ENCODE measurements at regions not wholly inside any gene's neighbourhood (a gene's known extent, or its start where the extent isn't known, plus 50 kb on each side); places are given as distances from the start of the nearest gene placed in this dataset.

DNA sequence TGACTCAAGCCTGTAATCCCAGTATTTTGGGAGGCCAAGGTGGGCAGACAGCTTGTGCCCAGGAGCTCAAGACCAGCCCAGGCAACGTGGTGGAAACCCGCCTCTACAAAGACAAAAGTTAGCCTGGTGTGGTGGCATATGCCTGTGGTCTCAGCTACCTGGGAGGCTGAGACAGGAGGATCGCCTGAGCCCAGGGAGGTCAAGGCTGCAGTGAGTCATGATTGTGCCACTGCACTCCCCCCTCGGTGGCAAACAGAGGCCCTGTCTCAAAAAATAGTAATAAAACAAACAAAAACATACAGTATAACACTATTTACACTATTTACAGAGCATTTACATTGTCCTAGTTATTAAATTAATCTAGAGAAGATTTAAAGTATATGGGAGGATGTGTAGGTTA is 56.0 kb upstream of the PIM1 start:
- Histone ChIP-seq H3K9ac (ENCODE audit: low read depth, low read length) (no peak overlapping the region), H3K9me3 (ENCODE audit: control insufficient read depth, insufficient read depth, low read length) (no peaks in the 10 kb centered on the region), H3K4me1 (ENCODE audit: insufficient read depth, low read length) (no peaks in the 10 kb centered on the region; the same call in 1 of the 2 replicates), H3K36me3 (ENCODE audit: insufficient read depth, low read length) (peaks cover 4% of the 10 kb centered on the region; the same call in 1 of the 2 replicates)

DNA sequence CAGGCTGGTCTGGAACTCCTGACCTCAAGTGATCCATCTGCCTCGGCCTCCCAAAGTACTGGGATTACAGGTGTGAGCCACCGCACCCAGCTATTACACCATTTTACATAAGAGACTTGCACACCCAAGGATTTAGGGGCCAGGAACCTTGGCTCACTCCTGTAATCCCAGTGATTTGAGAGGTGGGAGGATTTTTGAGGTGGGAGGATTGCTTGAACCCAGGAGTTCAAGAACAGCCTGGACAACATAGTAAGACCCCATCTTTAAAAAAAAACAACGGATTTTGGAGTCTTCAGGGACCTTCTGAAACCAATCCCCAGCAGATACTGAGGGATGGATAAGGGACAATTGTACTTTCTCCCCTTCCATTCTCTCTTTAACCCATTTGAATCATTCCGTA is 55.3 kb upstream of the PIM1 start:
- Histone ChIP-seq H3K9me3 (ENCODE audit: control insufficient read depth, insufficient read depth, low read length) (no peaks in the 10 kb centered on the region), H3K36me3 (ENCODE audit: insufficient read depth, low read length) (peaks cover 4% of the 10 kb centered on the region; the same call in 1 of the 2 replicates)

DNA sequence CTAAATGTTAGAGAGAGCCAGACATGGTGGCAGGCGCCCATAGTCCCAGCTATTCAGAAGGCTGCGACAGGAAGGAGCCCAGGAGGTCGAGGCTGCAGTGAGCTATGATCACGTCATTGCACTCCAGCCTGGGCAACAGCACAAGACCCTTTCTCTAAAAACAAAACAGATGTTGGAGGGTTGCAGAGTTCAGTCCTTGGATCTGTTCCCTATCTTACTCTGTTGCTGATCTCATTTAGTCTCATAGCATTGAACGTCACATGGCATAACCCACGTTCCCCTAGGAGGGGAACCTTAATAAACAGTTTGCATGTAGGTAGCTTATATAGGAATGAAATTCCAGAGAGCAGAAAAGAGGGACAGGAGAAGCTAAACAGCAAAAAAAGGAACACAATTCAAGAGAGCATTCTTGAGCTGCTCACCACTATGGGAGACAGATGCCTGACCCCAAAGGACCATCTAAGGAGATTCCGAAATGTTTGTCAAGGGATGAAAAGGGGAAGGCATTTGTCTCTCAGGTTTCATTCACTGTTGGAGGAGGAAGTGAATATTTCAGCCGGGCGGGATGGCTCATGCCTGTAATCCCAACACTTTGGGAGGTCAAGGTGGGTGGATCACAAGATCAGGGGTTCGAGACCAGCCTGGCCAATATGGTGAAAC is 54.6 kb upstream of the PIM1 start:
- peaks cover 4% of the 10 kb centered on the region; the same call in 1 of the 2 replicates for H3K36me3 ChIP-seq (ENCODE audit: insufficient read depth, low read length)
- H3K9ac ChIP-seq (ENCODE audit: low read depth, low read length): no peak overlapping the region
- H3K4me1 ChIP-seq (ENCODE audit: insufficient read depth, low read length): no peaks in the 10 kb centered on the region; the same call in 1 of the 2 replicates
- H3K9me3 ChIP-seq (ENCODE audit: control insufficient read depth, insufficient read depth, low read length): no peaks in the 10 kb centered on the region

More for the DNA sequence above, 55.3 kb upstream of the PIM1 start:
- H3K9ac ChIP-seq (ENCODE audit: low read depth, low read length): no peak overlapping the region
- H3K4me1 ChIP-seq (ENCODE audit: insufficient read depth, low read length): no peaks in the 10 kb centered on the region; the same call in 1 of the 2 replicates

DNA sequence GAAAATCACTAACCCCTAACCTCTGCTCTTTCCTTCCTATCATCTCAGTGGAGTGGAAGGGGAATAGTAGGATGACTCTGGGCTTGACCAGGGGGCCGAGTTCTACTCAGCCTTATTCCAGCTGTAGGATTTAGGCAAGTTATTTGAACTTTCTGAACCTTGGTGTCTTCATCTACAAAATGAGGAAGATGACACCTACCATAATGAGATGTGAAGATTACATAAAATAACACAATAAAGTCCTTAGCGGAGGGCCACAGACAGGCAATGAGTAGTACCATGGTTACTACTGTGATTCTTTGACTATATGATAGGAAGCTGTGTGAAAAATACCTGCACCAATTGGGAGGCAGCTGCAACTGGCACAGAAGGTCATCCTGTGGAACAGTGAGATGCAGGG is 53.6 kb upstream of the PIM1 start:
- no peak overlapping the region for H3K9ac ChIP-seq (ENCODE audit: low read depth, low read length)
- no peaks in the 10 kb centered on the region for H3K9me3 ChIP-seq (ENCODE audit: control insufficient read depth, insufficient read depth, low read length)

DNA sequence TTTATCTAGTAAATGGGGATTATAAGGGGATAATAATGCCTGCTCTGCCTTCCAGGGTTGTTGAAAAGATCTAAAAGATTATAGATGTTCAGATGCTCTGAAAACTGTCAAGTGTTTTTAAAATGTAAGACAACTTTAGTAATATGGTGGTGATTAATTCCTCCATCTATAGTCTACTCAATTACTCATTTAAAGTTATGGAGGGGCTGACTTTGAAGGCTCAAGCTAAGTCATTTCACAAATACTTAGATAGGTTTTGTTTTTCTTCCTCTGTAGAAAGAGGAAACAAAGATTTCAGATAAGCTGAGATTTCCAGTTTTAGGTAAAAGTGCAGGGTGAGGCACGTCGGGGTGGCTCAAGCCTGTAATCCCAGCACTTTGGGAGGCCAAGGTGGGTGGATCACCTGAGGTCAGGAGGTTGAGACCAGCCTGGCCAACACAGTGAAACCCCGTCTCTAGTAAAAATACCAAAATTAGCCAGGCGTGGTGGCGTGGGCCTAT is 50.5 kb upstream of the PIM1 start:
- Histone ChIP-seq H3K9ac (ENCODE audit: low read depth, low read length) (no peak overlapping the region), H3K36me3 (ENCODE audit: insufficient read depth, low read length) (peaks cover 4% of the 10 kb centered on the region), H3K9me3 (ENCODE audit: control insufficient read depth, insufficient read depth, low read length) (no peaks in the 10 kb centered on the region), H3K4me1 (ENCODE audit: insufficient read depth, low read length) (peaks cover 8% of the 10 kb centered on the region; the same call in 1 of the 2 replicates)

More for the DNA sequence above, 53.6 kb upstream of the PIM1 start:
- Histone ChIP-seq H3K36me3 (ENCODE audit: insufficient read depth, low read length) (peaks cover 4% of the 10 kb centered on the region; the same call in 1 of the 2 replicates), H3K4me1 (ENCODE audit: insufficient read depth, low read length) (no peaks in the 10 kb centered on the region; the same call in 1 of the 2 replicates)
